DOHH2 (cell line): ENCODE measurements at regions not wholly inside any gene's neighbourhood (a gene's known extent, or its start where the extent isn't known, plus 50 kb on each side); places are given as distances from the start of the nearest gene placed in this dataset.

Source experiments
- H3F3A ChIP-seq: fragments of 200-600 bp; sonication (generic), shearing (Covaris generic); 2 replicates; pipeline ENCODE4 v1.6.0; 2016; ENCODE audit warnings: antibody characterized with exemption, mild to moderate bottlenecking; ENCODE audit not compliant: control insufficient read depth, insufficient read depth
- H3K27ac ChIP-seq: fragments of 200-600 bp; sonication (generic); 2 replicates; pipeline ENCODE4 v1.5.1; 2014; ENCODE audit warnings: low read depth, mild to moderate bottlenecking, low read length, moderate library complexity
- H3K27me3 ChIP-seq: fragments of 200-600 bp; sonication (generic); 2 replicates; pipeline ENCODE4 v1.6.1; 2014; ENCODE audit warnings: mild to moderate bottlenecking, low read length, mixed read lengths; ENCODE audit not compliant: control insufficient read depth
- H3K36me3 ChIP-seq: fragments of 200-600 bp; sonication (generic); 2 replicates; pipeline ENCODE4 v1.6.1; 2014; ENCODE audit warnings: mild to moderate bottlenecking, low read length, moderate library complexity, mixed read lengths; ENCODE audit not compliant: control insufficient read depth
- H3K4me1 ChIP-seq: fragments of 200-600 bp; sonication (generic); 2 replicates; pipeline ENCODE4 v1.6.1; 2014; ENCODE audit warnings: mild to moderate bottlenecking, low read length, mixed read lengths; ENCODE audit not compliant: control insufficient read depth
- H3K4me2 ChIP-seq: fragments of 200-600 bp; sonication (generic); 2 replicates; pipeline ENCODE4 v1.6.0; 2014; ENCODE audit warnings: mild to moderate bottlenecking, low read length, moderate library complexity
- H3K4me3 ChIP-seq: fragments of 200-600 bp; sonication (generic); 2 replicates; pipeline ENCODE4 v1.5.1; 2014; ENCODE audit warnings: mild to moderate bottlenecking, low read length, mixed read lengths
- H3K79me2 ChIP-seq: fragments of 200-600 bp; sonication (generic); 2 replicates; pipeline ENCODE4 v1.6.1; 2014; ENCODE audit warnings: mild to moderate bottlenecking, low read length, mixed read lengths; ENCODE audit not compliant: control insufficient read depth
- H3K9me2 ChIP-seq: fragments of 200-600 bp; sonication (generic); replicated peaks from 2 replicates; pipeline ENCODE4 v1.6.1; 2014; ENCODE audit warnings: mild to moderate bottlenecking, low read length, mixed read lengths; ENCODE audit not compliant: control insufficient read depth
- H3K9me3 ChIP-seq: fragments of 200-600 bp; sonication (generic); 2 replicates; pipeline ENCODE4 v1.6.1; 2014; ENCODE audit warnings: antibody characterized with exemption, low read length, mixed read lengths; ENCODE audit not compliant: control insufficient read depth, insufficient read depth
- H4K20me1 ChIP-seq: fragments of 200-600 bp; sonication (generic); 2 replicates; pipeline ENCODE4 v1.6.0; 2014; ENCODE audit warnings: low read depth, mild to moderate bottlenecking, antibody characterized with exemption, low read length, moderate library complexity; ENCODE audit not compliant: control insufficient read depth, insufficient read depth
- CTCF ChIP-seq: fragments of 200-600 bp; sonication (generic); IDR thresholded peaks from one replicate; pipeline ENCODE4 v1.5.1; 2014; ENCODE audit warnings: antibody characterized with exemption, mild to moderate bottlenecking, low read depth, low read length; ENCODE audit not compliant: poor library complexity, severe bottlenecking
- EZH2phosphoT487 ChIP-seq: fragments of 200-600 bp; sonication (generic); IDR thresholded peaks from 2 replicates; pipeline ENCODE4 v1.6.1; 2017; ENCODE audit warnings: borderline replicate concordance, mild to moderate bottlenecking, antibody characterized with exemption, low read length, moderate library complexity, mixed read lengths

DNA sequence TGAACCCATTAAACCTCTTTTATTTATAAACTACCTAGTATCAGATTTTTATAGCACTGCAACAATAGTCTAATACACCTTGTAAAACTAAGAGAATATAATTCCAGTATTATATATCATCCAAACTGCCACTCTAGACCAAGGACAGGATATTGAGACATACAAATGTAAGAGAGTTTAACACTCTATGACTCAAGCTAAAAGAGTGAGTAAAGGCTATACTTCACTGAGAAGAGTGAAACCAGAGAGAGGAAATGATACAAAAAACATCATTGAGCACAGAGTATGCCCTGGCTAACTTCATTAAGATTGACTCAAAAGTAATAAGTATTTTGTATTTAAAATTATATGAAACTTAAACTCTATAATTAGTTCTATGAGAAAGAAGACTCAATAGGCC, 1951.9 kb upstream of the SEL1L start:
- TF ChIP-seq CTCF (no peak), EZH2phosphoT487 (no peak)
- H4K20me1 ChIP-seq = no peaks in the 10 kb centered on the region

DNA sequence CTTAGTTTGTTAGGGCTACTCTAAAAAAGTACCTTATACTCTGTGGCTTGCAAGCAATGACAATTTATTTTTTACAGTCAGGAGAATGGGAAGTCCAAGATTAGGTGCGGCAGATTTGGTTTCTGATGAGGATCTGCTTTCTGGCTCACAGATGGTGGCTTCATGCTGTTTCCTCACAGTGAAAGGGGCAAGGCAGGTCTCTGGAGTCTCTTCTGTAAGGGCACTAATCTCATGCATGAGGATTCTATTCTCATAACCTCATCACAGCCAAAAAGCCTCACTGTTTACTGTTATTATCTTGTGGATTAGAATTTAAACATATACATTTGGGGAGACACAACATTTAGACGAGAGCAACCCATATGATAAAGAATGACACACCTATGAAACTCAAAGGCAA, 1957.4 kb upstream of the SEL1L start:
- H3K27ac ChIP-seq = no peak overlapping the region
- H3K79me2 ChIP-seq = no peaks in the 10 kb centered on the region
- H3K9me3 ChIP-seq = no peaks in the 10 kb centered on the region
- H4K20me1 ChIP-seq = no peaks in the 10 kb centered on the region
- H3K9me2 ChIP-seq = no peaks in the 10 kb centered on the region
- H3K4me2 ChIP-seq = no peak overlapping the region
- TF ChIP-seq CTCF = no peak
- TF ChIP-seq EZH2phosphoT487 = no peak
- no peaks in the 10 kb centered on the region for H3F3A ChIP-seq
- no peaks in the 10 kb centered on the region for H3K4me1 ChIP-seq
- no peaks in the 10 kb centered on the region for H3K27me3 ChIP-seq
- H3K36me3 ChIP-seq = no peaks in the 10 kb centered on the region
- H3K4me3 ChIP-seq = no peak overlapping the region

More for the DNA sequence above, 1951.9 kb upstream of the SEL1L start:
- no peak overlapping the region for H3K4me3 ChIP-seq
- H3K9me2 ChIP-seq = no peaks in the 10 kb centered on the region
- H3K36me3 ChIP-seq = no peaks in the 10 kb centered on the region
- H3K4me1 ChIP-seq = no peaks in the 10 kb centered on the region
- H3K9me3 ChIP-seq = no peaks in the 10 kb centered on the region
- no peaks in the 10 kb centered on the region for H3K27me3 ChIP-seq
- H3K27ac ChIP-seq = no peak overlapping the region
- no peaks in the 10 kb centered on the region for H3F3A ChIP-seq
- H3K79me2 ChIP-seq = no peaks in the 10 kb centered on the region
- no peak overlapping the region for H3K4me2 ChIP-seq

- Histone ChIP-seq H3F3A (no peaks in the 10 kb centered on the region), H4K20me1 (no peaks in the 10 kb centered on the region), H3K36me3 (no peaks in the 10 kb centered on the region), H3K79me2 (no peaks in the 10 kb centered on the region), H3K4me1 (no peaks in the 10 kb centered on the region), H3K9me2 (no peaks in the 10 kb centered on the region), H3K9me3 (no peaks in the 10 kb centered on the region), H3K27me3 (no peaks in the 10 kb centered on the region), H3K4me3 (no peak overlapping the region), H3K27ac (no peak overlapping the region), H3K4me2 (no peak overlapping the region)
- TF ChIP-seq EZH2phosphoT487 = no peak
- TF ChIP-seq CTCF = no peak
Observed at GRCh38 chr14:83520837-83521236, 1987.2 kb upstream of the SEL1L start.

DNA sequence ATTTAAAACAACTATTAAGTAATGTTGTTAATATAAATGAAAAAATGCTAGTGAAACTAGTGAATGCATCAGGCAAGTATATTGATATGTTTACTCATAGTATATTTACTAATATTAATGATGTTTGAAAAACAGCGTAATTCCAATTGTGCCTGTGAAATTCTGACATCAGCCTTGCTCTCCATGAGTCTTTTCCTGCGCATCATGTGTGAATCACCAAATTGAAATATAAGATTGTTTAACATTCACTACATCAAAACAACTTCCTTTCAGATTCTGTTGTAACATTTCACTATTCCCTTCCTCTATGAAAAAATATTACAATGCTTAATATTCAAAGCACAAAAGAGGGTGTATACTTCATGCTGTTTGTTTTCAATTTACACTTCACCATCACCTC, 1995.9 kb upstream of the SEL1L start:
- TF ChIP-seq CTCF = no peak
- TF ChIP-seq EZH2phosphoT487 = no peak
- Histone ChIP-seq H3K4me1 (no peaks in the 10 kb centered on the region), H3K4me2 (no peak overlapping the region), H3K36me3 (no peaks in the 10 kb centered on the region), H3K9me2 (no peaks in the 10 kb centered on the region), H4K20me1 (no peaks in the 10 kb centered on the region), H3K79me2 (no peaks in the 10 kb centered on the region), H3K27ac (no peak overlapping the region), H3F3A (no peaks in the 10 kb centered on the region), H3K27me3 (no peaks in the 10 kb centered on the region), H3K9me3 (no peaks in the 10 kb centered on the region), H3K4me3 (no peak overlapping the region)
